CD14-positive monocyte (primary cell): ENCODE measurements at regions not wholly inside any gene's neighbourhood (a gene's known extent, or its start where the extent isn't known, plus 50 kb on each side); places are given as distances from the start of the nearest gene placed in this dataset.

Experiments used
- DNase-seq, 3 donors: peaks; one replicate each; pipeline ENCODE4 v3.0.0-alpha.2; 2011 to 2022
- H2AFZ ChIP-seq: 2 replicates; pipeline ENCODE4 v1.6.0; 2012; ENCODE audit warnings: mild to moderate bottlenecking, low read depth, low read length, inconsistent platforms; ENCODE audit not compliant: insufficient read depth, poor library complexity, severe bottlenecking
- H3K27ac ChIP-seq, 2 donors: 1 replicate in 1 of 2; 2 replicates in 1 of 2; pipeline ENCODE4 v1.5.1; 2012 to 2013; ENCODE audit warnings: low read length in 2 of 2, control low read depth in 1 of 2, inconsistent platforms in 1 of 2, low read depth in 1 of 2, mild to moderate bottlenecking in 1 of 2
- H3K27me3 ChIP-seq, 2 donors: one replicate each; pipeline versions ENCODE4 v1.6.0 to v1.6.1; 2011 to 2013; ENCODE audit warnings: low read length in 2 of 2; ENCODE audit not compliant: control insufficient read depth in 2 of 2, insufficient read depth in 2 of 2
- H3K36me3 ChIP-seq, 2 donors: replicated peaks in 1 of 2; 1 replicate in 1 of 2; 2 replicates in 1 of 2; pipeline versions ENCODE4 v1.5.1 to v1.6.1; 2012 to 2013; ENCODE audit warnings: low read length in 2 of 2, control low read depth in 1 of 2, inconsistent platforms in 1 of 2, mild to moderate bottlenecking in 1 of 2; ENCODE audit not compliant: insufficient read depth in 2 of 2, control insufficient read depth in 1 of 2
- H3K4me1 ChIP-seq, 2 donors: 1 replicate in 1 of 2; 2 replicates in 1 of 2; pipeline versions ENCODE4 v1.5.1 to v1.6.1; 2012 to 2013; ENCODE audit warnings: low read length in 2 of 2, control low read depth in 1 of 2, inconsistent platforms in 1 of 2, mild to moderate bottlenecking in 1 of 2, moderate library complexity in 1 of 2; ENCODE audit not compliant: insufficient read depth in 2 of 2, control insufficient read depth in 1 of 2
- H3K4me2 ChIP-seq: replicated peaks from 2 replicates; pipeline ENCODE3; 2012; ENCODE audit warnings: low read length, moderate library complexity, mild to moderate bottlenecking; ENCODE audit not compliant: poor library complexity, severe bottlenecking; ENCODE audit errors: extremely low read depth
- H3K4me3 ChIP-seq, 3 experiments: fragments of 200-600 bp in 1 of 3; sonication (generic) in 1 of 3; replicated peaks in 1 of 3; 1 replicate in 2 of 3; 2 replicates in 1 of 3; pipeline ENCODE4 v1.5.1; 2011 to 2013; ENCODE audit warnings: low read length in 3 of 3, mild to moderate bottlenecking in 3 of 3, control low read depth in 2 of 3, low read depth in 2 of 3, inconsistent platforms in 1 of 3, moderate library complexity in 1 of 3
- H3K79me2 ChIP-seq: 2 replicates; pipeline ENCODE4 v1.6.0; 2012; ENCODE audit warnings: mild to moderate bottlenecking, control low read depth, inconsistent platforms, low read length, moderate library complexity; ENCODE audit not compliant: insufficient read depth
- H3K9ac ChIP-seq: 2 replicates; pipeline ENCODE4 v1.6.0; 2017; ENCODE audit warnings: low read length, mild to moderate bottlenecking; ENCODE audit not compliant: insufficient read depth, poor library complexity, severe bottlenecking
- H3K9me3 ChIP-seq, 2 donors: replicated peaks in 1 of 2; 1 replicate in 1 of 2; 2 replicates in 1 of 2; pipeline versions ENCODE4 v1.5.1 to v1.6.1; 2012 to 2013; ENCODE audit warnings: low read length in 2 of 2, control low read depth in 1 of 2; ENCODE audit not compliant: control insufficient read depth in 1 of 2, insufficient read depth in 1 of 2
- H4K20me1 ChIP-seq: 2 replicates; pipeline ENCODE4 v1.6.0; 2012; ENCODE audit warnings: mild to moderate bottlenecking, low read length, control low read depth, moderate library complexity; ENCODE audit not compliant: insufficient read depth
- H3K27ac Mint-ChIP-seq, 7 donors: one replicate each; pipeline ENCODE4 v1.8.0; 2020; ENCODE audit warnings: mild to moderate bottlenecking in 7 of 7, mixed read lengths in 7 of 7, moderate library complexity in 6 of 7, inconsistent platforms in 2 of 7
- H3K27me3 Mint-ChIP-seq, 3 donors: one replicate each; pipeline ENCODE4 v1.8.0; 2021 to 2022; ENCODE audit warnings: low read depth in 3 of 3, mild to moderate bottlenecking in 3 of 3, mixed read lengths in 3 of 3, moderate library complexity in 3 of 3, inconsistent platforms in 1 of 3
- H3K36me3 Mint-ChIP-seq, 2 donors: one replicate each; pipeline ENCODE4 v1.8.0; 2020; ENCODE audit warnings: mixed read lengths in 2 of 2, inconsistent platforms in 1 of 2, mild to moderate bottlenecking in 1 of 2
- H3K4me1 Mint-ChIP-seq: one replicate; pipeline ENCODE4 v1.8.0; 2020; ENCODE audit warnings: mild to moderate bottlenecking, mixed read lengths
- H3K4me3 Mint-ChIP-seq, 2 donors: one replicate each; pipeline ENCODE4 v1.8.0; 2020; ENCODE audit warnings: mild to moderate bottlenecking in 2 of 2, mixed read lengths in 2 of 2, moderate library complexity in 1 of 2
- H3K9me3 Mint-ChIP-seq, 7 donors: one replicate each; pipeline ENCODE4 v1.8.0; 2020 to 2022; ENCODE audit warnings: mixed read lengths in 7 of 7, mild to moderate bottlenecking in 6 of 7, moderate library complexity in 6 of 7, inconsistent platforms in 2 of 7
- WGBS: methylation state at CpG from one replicate; pipeline ENCODE4 v1.1.5; 2013; ENCODE audit warnings: missing lambda C conversion rate; ENCODE audit not compliant: insufficient coverage; 5-methylcytosine and 5-hydroxymethylcytosine counted together
- intact Hi-C, 2 donors: fragments of 100-400 bp; cut with micrococcal nuclease; formaldehyde crosslinking; loops; one replicate each; pipeline versions ENCODE4 v1.15.0 to v1.15.1; 2023
- TF ChIP-seq, protein P1 (sequence below): fragments of 200-600 bp; IDR thresholded peaks from one replicate; pipeline ENCODE4 v1.8.0; 2022; ENCODE audit warnings: antibody characterized with exemption, mild to moderate bottlenecking

DNA sequence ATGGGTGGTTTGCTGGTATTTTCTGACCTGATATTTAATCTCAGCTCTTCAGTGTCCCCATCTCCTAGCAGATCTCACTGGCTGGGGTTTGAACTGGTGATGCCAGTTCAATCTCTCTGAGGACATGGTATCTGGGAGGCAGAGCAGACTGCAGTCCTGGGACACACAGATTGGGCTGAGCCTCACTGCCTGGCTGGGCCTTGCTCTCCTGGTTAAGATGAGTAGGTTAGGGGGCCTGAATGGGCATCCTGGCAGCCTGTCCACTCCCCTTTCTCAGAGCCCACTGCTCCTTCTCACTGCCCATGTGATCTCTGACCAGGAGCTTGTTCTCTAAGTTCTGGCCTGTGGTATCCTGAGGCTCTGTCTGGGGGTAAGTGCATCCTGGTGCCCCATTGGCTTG, 363.4 kb downstream of the GLRX3 start:
- no peaks in the 10 kb centered on the region for H3K36me3 Mint-ChIP-seq
- Histone ChIP-seq H3K27ac (no peak overlapping the region), H3K79me2 (no peaks in the 10 kb centered on the region), H3K9ac (no peak overlapping the region), H3K4me2 (no peak overlapping the region), H3K9me3 (peaks cover 0 to 5% of the 10 kb centered on the region in 2 donors), H3K27me3 (no peaks in the 10 kb centered on the region), H3K36me3 (no peaks in the 10 kb centered on the region), H3K4me3 (no peak overlapping the region), H3K4me1 (no peaks in the 10 kb centered on the region), H2AFZ (no peak overlapping the region), H4K20me1 (no peaks in the 10 kb centered on the region)
- H3K27me3 Mint-ChIP-seq = no peaks in the 10 kb centered on the region
- no peak for DNase-seq
- no peak overlapping the region for H3K27ac Mint-ChIP-seq
- intact Hi-C loops = no loop called here
- TF ChIP-seq, protein P1, sequence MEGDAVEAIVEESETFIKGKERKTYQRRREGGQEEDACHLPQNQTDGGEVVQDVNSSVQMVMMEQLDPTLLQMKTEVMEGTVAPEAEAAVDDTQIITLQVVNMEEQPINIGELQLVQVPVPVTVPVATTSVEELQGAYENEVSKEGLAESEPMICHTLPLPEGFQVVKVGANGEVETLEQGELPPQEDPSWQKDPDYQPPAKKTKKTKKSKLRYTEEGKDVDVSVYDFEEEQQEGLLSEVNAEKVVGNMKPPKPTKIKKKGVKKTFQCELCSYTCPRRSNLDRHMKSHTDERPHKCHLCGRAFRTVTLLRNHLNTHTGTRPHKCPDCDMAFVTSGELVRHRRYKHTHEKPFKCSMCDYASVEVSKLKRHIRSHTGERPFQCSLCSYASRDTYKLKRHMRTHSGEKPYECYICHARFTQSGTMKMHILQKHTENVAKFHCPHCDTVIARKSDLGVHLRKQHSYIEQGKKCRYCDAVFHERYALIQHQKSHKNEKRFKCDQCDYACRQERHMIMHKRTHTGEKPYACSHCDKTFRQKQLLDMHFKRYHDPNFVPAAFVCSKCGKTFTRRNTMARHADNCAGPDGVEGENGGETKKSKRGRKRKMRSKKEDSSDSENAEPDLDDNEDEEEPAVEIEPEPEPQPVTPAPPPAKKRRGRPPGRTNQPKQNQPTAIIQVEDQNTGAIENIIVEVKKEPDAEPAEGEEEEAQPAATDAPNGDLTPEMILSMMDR = no peak
- no peaks in the 10 kb centered on the region for H3K4me1 Mint-ChIP-seq
- peaks cover 0 to 10% (median 3%) of the 10 kb centered on the region in 7 donors for H3K9me3 Mint-ChIP-seq
- no peak overlapping the region for H3K4me3 Mint-ChIP-seq

DNA sequence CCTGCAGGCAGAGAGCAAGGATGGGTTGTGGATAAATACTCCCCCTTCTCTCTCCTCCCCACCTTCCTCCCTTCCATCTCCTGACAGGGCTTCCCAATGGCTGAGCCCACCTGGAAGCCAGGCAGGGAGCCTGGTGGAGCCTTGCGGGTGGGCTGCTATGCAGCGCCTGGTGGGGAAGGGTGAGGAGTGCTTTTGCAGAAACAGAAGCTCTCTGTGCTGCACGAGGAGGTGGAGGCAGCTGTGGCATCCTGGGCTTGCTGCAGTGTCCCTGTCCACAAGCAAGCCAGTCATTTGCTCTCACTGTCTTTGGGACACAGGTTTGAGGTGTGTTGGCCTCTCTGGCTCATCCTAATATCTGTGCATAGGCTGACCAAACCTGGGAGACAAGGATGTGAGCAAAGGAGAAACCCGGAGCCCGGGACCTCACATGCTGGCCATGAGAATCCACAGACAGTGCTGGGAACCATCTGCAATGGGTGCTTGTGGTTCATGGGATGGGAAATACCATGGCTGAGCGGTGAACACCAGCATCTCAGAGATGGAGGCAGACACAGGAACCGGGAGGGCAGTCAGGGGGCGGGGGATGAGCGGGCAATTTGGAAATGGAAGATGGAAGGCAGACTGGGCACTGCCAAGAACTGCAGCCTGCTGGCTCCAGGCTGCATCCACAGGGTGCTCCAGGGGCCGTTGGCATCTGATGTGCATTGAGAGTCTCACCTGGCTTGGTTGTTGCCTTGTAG, 364.2 kb downstream of the GLRX3 start:
- Histone ChIP-seq H2AFZ (no peak overlapping the region), H3K4me2 (no peak overlapping the region), H3K4me1 (no peaks in the 10 kb centered on the region), H3K9me3 (peaks cover 0 to 5% of the 10 kb centered on the region in 2 donors), H3K27me3 (no peaks in the 10 kb centered on the region), H3K4me3 (no peak overlapping the region), H4K20me1 (no peaks in the 10 kb centered on the region), H3K36me3 (no peaks in the 10 kb centered on the region), H3K9ac (no peak overlapping the region), H3K79me2 (no peaks in the 10 kb centered on the region), H3K27ac (no peak overlapping the region)
- no peaks in the 10 kb centered on the region for H3K4me1 Mint-ChIP-seq
- WGBS = 83% methylated on average over 8 of the region's 10 CpGs
- no peak for DNase-seq
- no peaks in the 10 kb centered on the region for H3K36me3 Mint-ChIP-seq
- H3K4me3 Mint-ChIP-seq = no peak overlapping the region
- TF ChIP-seq, protein P1 = no peak
- H3K27ac Mint-ChIP-seq = no peak overlapping the region
- H3K9me3 Mint-ChIP-seq = peaks cover 0 to 8% (median 1%) of the 10 kb centered on the region in 7 donors
- intact Hi-C loops = no loop called here
- H3K27me3 Mint-ChIP-seq = no peaks in the 10 kb centered on the region
